NOMO-1 treated with dmso at 0.1 percent for 144 hours (cell line): ENCODE measurements at regions not wholly inside any gene's neighbourhood (a gene's known extent, or its start where the extent isn't known, plus 50 kb on each side); places are given as distances from the start of the nearest gene placed in this dataset.
A peak's percentile ranks its signal among the peaks of the same experiment; 100 is the strongest.
"Not testable (repeated sequence)": the region's sequence is repeated elsewhere in the genome, so short reads cannot be mapped to it uniquely, and the experiment has no call there.

Experiments used
- DNase-seq: peaks from one replicate; lab custom pipeline; 2025; ENCODE audit not compliant: unreplicated experiment; lab: John Stamatoyannopoulos, UW

- no peak for DNase-seq
Measured at GRCh38 chr5:69004676-69005075, 89.1 kb upstream of the SLC30A5 start.

- DNase-seq = no peak
Measured at GRCh38 chr5:69006030-69006429, 87.8 kb upstream of the SLC30A5 start.

- no peak for DNase-seq
Measured at GRCh38 chr5:69007163-69007562, 86.7 kb upstream of the SLC30A5 start.

GRCh38 chr5:69007726-69008368 is 86.0 kb upstream of the SLC30A5 start:
- DNase-seq = peak; percentile 23

- DNase-seq = no peak
Measured at GRCh38 chr5:69010476-69010875, 83.3 kb upstream of the SLC30A5 start.

GRCh38 chr5:69011910-69012309 is 81.9 kb upstream of the SLC30A5 start:
- no peak for DNase-seq

- no peak for DNase-seq
Measured at GRCh38 chr5:69013481-69013880, 80.3 kb upstream of the SLC30A5 start.

- DNase-seq = not testable (repeated sequence)
Measured at GRCh38 chr5:69014007-69014406, 79.8 kb upstream of the SLC30A5 start.

- DNase-seq = no peak
Measured at GRCh38 chr5:69019668-69020375, 74.0 kb upstream of the SLC30A5 start.

GRCh38 chr5:69024241-69024651 is 69.6 kb upstream of the SLC30A5 start:
- DNase-seq = peak; percentile 18

- DNase-seq = no peak
Measured at GRCh38 chr5:69029292-69029691, 64.5 kb upstream of the SLC30A5 start.

GRCh38 chr5:69030358-69031062 is 63.3 kb upstream of the SLC30A5 start:
- no peak for DNase-seq

- no peak for DNase-seq
Measured at GRCh38 chr5:69032009-69032408, 61.8 kb upstream of the SLC30A5 start.

GRCh38 chr5:69033690-69034089 is 60.1 kb upstream of the SLC30A5 start:
- DNase-seq = no peak

- DNase-seq = no peak
Measured at GRCh38 chr5:69034898-69035297, 58.9 kb upstream of the SLC30A5 start.

- DNase-seq = no peak
Measured at GRCh38 chr5:69035665-69036064, 58.1 kb upstream of the SLC30A5 start.

GRCh38 chr5:69038539-69038938 is 55.3 kb upstream of the SLC30A5 start:
- DNase-seq = no peak

- no peak for DNase-seq
Measured at GRCh38 chr5:69039829-69040228, 54.0 kb upstream of the SLC30A5 start.

GRCh38 chr5:69042500-69042899 is 51.3 kb upstream of the SLC30A5 start:
- no peak for DNase-seq

GRCh38 chr5:69042915-69043654 is 50.7 kb upstream of the SLC30A5 start:
- DNase-seq = peak; percentile 84

- no peak for DNase-seq
Measured at GRCh38 chr5:69043655-69043996, 50.2 kb upstream of the SLC30A5 start.
